HEK293T (cell line): ENCODE measurements at regions not wholly inside any gene's neighbourhood (a gene's known extent, or its start where the extent isn't known, plus 50 kb on each side); places are given as distances from the start of the nearest gene placed in this dataset.

ENCODE experiments used
- BHLHE40 ChIP-seq: fragments of 450-650 bp; IDR thresholded peaks from 2 replicates; pipeline ENCODE4 v1.6.1; 2016; ENCODE audit warnings: mild to moderate bottlenecking, moderate library complexity, borderline replicate concordance
- FOXA1 ChIP-seq: fragments of 450-650 bp; IDR thresholded peaks from 2 replicates; pipeline ENCODE4 v1.6.1; 2016; ENCODE audit warnings: mild to moderate bottlenecking
- HDGF ChIP-seq: fragments of 450-650 bp; IDR thresholded peaks from 2 replicates; pipeline ENCODE4 v1.6.1; 2017; ENCODE audit warnings: antibody characterized with exemption, borderline replicate concordance
- SUZ12 ChIP-seq: fragments of 450-650 bp; IDR thresholded peaks from 2 replicates; pipeline ENCODE4 v1.6.1; 2016; ENCODE audit warnings: mild to moderate bottlenecking
- TARDBP ChIP-seq: fragments of 450-650 bp; IDR thresholded peaks from 2 replicates; pipeline ENCODE4 v1.6.1; 2016
- ZNF384 ChIP-seq: fragments of 450-650 bp; IDR thresholded peaks from 2 replicates; pipeline ENCODE4 v1.6.1; 2016

GRCh38 chr6:48747040-48747439, 636.0 kb upstream of the PTCHD4 start:
- TF ChIP-seq BHLHE40, result no peak
- TF ChIP-seq SUZ12, result no peak
- TF ChIP-seq ZNF384, result no peak
- no peak for TF ChIP-seq FOXA1
- no peak for TF ChIP-seq TARDBP
- TF ChIP-seq HDGF, result no peak
